ENCODE measurements at regions not wholly inside any gene's neighbourhood (a gene's known extent, or its start where the extent isn't known, plus 50 kb on each side); places are given as distances from the start of the nearest gene placed in this dataset.

DNA sequence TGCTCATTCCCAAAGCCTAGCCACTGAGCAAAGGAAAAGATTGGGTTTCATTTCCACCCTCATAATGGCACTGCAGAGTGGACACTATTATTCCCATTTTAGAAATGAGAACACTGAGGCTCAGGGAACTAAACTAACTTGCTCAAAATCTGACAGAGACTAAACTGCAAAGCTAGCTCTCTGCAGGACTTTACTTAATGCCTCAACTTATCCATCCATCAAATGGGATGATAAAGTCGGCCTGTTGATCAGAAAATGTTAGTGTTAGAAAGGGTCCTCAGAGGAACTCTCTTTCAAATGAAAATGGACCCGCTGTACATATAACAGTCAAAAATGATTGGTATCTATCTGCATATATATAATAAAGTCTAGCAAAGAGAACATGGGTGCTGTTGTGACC lies 186.8 kb downstream of the QDPR start:
- no peaks in the 10 kb centered on the region for H3K36me3 ChIP-seq (ENCODE audit: control insufficient read depth in 2 of 2, extremely low read depth in 1 of 2, insufficient read depth in 2 of 2, low read length in 2 of 2)
- no peak overlapping the region for H3K4me3 ChIP-seq (ENCODE audit: control insufficient read depth in 2 of 3, extremely low read depth in 1 of 3, insufficient read depth in 2 of 3, low read depth in 1 of 3, low read length in 3 of 3)
- H2AFZ ChIP-seq (ENCODE audit: control insufficient read depth, low read length) = no peak overlapping the region
- no peaks in the 10 kb centered on the region for H3K4me1 ChIP-seq (ENCODE audit: control insufficient read depth, extremely low read depth, insufficient read depth, low read length)
- DNase-seq (ENCODE audit: low read depth, low spot score) (no peak), FAIRE-seq (no peak)
- no peaks in the 10 kb centered on the region for H3K9me3 ChIP-seq (ENCODE audit: control insufficient read depth, low read depth, low read length)
- H3K4me2 ChIP-seq (ENCODE audit: control insufficient read depth, extremely low read depth, insufficient read depth, low read depth, low read length) = no peak overlapping the region
- H3K27ac ChIP-seq (ENCODE audit: control insufficient read depth, insufficient read depth, low read length) = no peak overlapping the region
- TF ChIP-seq, protein P1, sequence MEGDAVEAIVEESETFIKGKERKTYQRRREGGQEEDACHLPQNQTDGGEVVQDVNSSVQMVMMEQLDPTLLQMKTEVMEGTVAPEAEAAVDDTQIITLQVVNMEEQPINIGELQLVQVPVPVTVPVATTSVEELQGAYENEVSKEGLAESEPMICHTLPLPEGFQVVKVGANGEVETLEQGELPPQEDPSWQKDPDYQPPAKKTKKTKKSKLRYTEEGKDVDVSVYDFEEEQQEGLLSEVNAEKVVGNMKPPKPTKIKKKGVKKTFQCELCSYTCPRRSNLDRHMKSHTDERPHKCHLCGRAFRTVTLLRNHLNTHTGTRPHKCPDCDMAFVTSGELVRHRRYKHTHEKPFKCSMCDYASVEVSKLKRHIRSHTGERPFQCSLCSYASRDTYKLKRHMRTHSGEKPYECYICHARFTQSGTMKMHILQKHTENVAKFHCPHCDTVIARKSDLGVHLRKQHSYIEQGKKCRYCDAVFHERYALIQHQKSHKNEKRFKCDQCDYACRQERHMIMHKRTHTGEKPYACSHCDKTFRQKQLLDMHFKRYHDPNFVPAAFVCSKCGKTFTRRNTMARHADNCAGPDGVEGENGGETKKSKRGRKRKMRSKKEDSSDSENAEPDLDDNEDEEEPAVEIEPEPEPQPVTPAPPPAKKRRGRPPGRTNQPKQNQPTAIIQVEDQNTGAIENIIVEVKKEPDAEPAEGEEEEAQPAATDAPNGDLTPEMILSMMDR (optimal IDR thresholded peaks at IDR 0.05 in 1 of 3, IDR thresholded peaks at IDR 0.05 in 1 of 3, conservative IDR thresholded peaks at IDR 0.05 in 1 of 3; ENCODE audit: extremely low read depth in 1 of 3, insufficient read depth in 2 of 3, low read length in 3 of 3) = no peak
- no peak for TF ChIP-seq EZH2 (IDR thresholded peaks at IDR 0.05; ENCODE audit: low read length)
- H3K27me3 ChIP-seq (ENCODE audit: control insufficient read depth, extremely low read depth, insufficient read depth, low read length) = no peaks in the 10 kb centered on the region
- H3K79me2 ChIP-seq (ENCODE audit: control insufficient read depth, insufficient read depth, low read length) = no peaks in the 10 kb centered on the region
- no peaks in the 10 kb centered on the region for H3K9me1 ChIP-seq (ENCODE audit: control insufficient read depth, extremely low read depth, insufficient read depth, low read length)
- H3K9ac ChIP-seq (ENCODE audit: control insufficient read depth, extremely low read depth, insufficient read depth, low read length) = no peak overlapping the region
- dilution Hi-C loops (cut with MboI; ENCODE audit: extremely low pct_ligation_motif_present, low sequenced_read_pairs) = no loop called here
- no peaks in the 10 kb centered on the region for H4K20me1 ChIP-seq (ENCODE audit: control insufficient read depth, extremely low read depth, insufficient read depth, low read length)

DNA sequence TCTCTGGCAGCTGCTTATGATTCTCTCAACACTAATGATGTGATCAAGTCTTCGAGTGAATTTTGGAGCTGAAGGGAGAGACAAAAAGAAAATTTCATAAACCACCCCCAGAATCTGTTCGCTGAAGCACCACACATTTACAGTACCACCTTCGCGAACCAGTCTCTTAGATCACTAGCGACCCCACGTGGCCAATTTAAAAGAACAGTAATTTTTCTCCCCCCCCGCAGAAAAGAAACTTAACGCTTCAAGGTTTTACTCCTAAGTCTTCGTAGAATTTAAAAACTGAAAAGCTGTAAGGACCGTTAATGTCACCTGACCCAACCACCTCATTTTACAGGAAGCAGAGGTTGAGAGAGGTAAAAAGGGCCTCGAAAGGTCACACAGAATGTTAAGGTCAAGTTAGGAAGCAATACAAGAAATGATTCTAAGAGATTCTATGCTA lies 187.5 kb downstream of the QDPR start:
- Histone ChIP-seq H3K27ac (ENCODE audit: control insufficient read depth, insufficient read depth, low read length) (no peak overlapping the region), H3K36me3 (ENCODE audit: control insufficient read depth in 2 of 2, extremely low read depth in 1 of 2, insufficient read depth in 2 of 2, low read length in 2 of 2) (no peaks in the 10 kb centered on the region), H3K27me3 (ENCODE audit: control insufficient read depth, extremely low read depth, insufficient read depth, low read length) (no peaks in the 10 kb centered on the region), H3K4me1 (ENCODE audit: control insufficient read depth, extremely low read depth, insufficient read depth, low read length) (no peaks in the 10 kb centered on the region), H4K20me1 (ENCODE audit: control insufficient read depth, extremely low read depth, insufficient read depth, low read length) (no peaks in the 10 kb centered on the region), H3K9me1 (ENCODE audit: control insufficient read depth, extremely low read depth, insufficient read depth, low read length) (no peaks in the 10 kb centered on the region), H3K4me2 (ENCODE audit: control insufficient read depth, extremely low read depth, insufficient read depth, low read depth, low read length) (no peak overlapping the region), H3K9me3 (ENCODE audit: control insufficient read depth, low read depth, low read length) (no peaks in the 10 kb centered on the region), H2AFZ (ENCODE audit: control insufficient read depth, low read length) (no peak overlapping the region), H3K4me3 (ENCODE audit: control insufficient read depth in 2 of 3, extremely low read depth in 1 of 3, insufficient read depth in 2 of 3, low read depth in 1 of 3, low read length in 3 of 3) (no peak overlapping the region), H3K9ac (ENCODE audit: control insufficient read depth, extremely low read depth, insufficient read depth, low read length) (no peak overlapping the region), H3K79me2 (ENCODE audit: control insufficient read depth, insufficient read depth, low read length) (no peaks in the 10 kb centered on the region)
- FAIRE-seq (no peak), DNase-seq (ENCODE audit: low read depth, low spot score) (no peak)
- TF ChIP-seq, protein P1 (optimal IDR thresholded peaks at IDR 0.05 in 1 of 3, IDR thresholded peaks at IDR 0.05 in 1 of 3, conservative IDR thresholded peaks at IDR 0.05 in 1 of 3; ENCODE audit: extremely low read depth in 1 of 3, insufficient read depth in 2 of 3, low read length in 3 of 3) = peak; percentile 40 to 45 (median 44)
- no peak for TF ChIP-seq EZH2 (IDR thresholded peaks at IDR 0.05; ENCODE audit: low read length)
- dilution Hi-C loops (cut with MboI; ENCODE audit: extremely low pct_ligation_motif_present, low sequenced_read_pairs) = no loop called here

Measured in keratinocyte (primary cell).